ENCODE measurements at regions not wholly inside any gene's neighbourhood (a gene's known extent, or its start where the extent isn't known, plus 50 kb on each side); places are given as distances from the start of the nearest gene placed in this dataset.
A peak's percentile ranks its signal among the peaks of the same experiment; 100 is the strongest.

DNA sequence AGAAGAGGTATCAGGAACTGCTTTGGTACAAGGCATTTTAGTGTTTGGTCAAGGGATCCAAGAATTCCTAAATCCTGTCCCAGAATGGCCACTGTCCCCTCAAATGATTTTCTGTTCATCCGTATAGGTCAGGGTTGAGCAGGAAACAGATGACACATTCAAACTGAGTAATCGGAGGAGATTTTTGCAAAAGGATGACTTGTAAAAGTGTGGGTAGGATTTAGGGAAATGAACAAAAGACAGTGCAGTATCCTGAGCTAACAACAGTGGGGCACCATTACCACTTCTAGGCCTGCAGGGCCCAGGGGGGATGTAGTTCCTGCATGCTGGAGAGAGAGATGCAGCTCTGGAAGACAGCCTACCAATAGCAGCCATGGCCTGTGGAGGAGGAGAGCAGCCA is 290.1 kb downstream of the ZSWIM6 start:
- no peak for DNase-seq

DNA sequence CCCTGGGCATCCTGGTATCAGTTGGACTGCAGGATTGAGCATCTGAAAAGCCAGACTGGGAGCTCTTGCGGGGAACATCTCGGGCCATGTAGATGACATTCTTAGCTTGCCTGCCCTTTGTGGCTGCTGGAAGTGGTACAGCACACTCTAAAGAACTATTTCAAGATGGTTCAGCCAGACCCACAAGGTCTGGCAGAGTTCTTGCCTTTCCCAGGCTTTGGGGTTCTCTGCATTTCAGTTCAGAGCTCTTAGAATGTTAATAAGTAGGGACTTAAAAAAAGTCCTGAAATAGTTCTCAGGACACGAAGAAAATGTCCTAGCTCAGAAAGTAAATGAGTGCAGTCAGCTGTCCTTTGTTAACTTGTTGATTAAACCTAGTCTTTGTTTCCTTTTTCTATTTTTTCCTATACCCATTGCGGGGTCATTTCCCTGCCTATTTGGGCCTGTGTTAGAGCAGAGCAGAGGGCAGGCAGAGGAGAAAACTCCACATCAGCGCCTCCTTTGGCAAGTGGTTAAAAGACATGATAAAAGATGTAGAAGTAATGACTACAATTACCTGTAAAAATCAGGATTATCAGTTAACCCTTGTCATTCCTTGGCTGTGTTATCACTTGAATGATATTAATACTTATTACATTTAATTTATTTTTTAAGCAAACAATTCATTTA is 291.5 kb downstream of the ZSWIM6 start:
- peak; percentile 20 for DNase-seq

DNA sequence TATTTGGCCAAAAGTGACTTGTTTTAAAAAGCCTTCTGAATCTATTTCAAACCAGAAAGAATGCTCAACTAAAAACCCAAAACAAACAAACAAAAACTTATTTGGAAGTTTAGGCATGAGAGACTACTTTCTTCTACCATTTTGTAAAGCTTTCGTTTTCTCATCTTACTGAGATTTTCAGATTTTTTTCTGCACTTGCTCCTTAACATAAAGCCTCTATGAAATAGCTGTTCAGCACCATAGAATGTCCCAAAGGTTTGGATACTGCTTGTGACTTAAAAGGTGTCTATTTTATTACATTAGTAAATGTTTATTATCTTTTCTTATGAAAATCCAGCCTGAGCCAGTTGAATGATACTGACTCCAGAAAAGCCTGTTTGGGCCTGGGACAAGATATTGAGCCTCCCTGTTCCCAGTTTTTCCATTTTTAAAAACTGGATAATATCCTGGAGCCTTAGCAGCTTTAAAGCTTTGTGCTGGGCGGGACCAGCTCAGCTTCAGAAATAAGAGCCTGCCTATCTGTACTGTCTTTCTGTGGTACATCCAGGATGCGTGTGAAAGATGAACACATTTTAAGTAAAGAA is 292.6 kb downstream of the ZSWIM6 start:
- DNase-seq, result no peak

DNA sequence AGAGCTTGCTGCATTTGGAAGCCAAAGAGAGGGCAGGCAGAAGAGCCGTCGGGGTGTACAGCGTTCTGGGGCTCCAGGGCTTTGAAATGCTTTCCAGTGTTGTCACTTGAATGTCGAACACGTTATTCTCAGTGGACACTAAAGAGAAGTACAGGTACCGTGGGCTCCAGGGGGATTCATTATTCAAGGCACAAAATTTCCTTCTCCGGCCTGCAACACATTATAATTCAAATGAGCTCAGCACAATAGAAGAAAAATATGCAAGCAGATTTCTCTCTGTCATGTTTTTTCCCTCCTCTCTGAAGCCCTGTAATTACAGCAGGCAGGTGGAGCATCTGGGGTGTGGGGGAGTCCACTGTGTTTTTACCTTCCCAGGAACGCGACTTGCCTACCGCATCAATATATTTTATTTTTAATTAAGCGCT is 293.1 kb downstream of the ZSWIM6 start:
- peak; percentile 16 for DNase-seq

DNA sequence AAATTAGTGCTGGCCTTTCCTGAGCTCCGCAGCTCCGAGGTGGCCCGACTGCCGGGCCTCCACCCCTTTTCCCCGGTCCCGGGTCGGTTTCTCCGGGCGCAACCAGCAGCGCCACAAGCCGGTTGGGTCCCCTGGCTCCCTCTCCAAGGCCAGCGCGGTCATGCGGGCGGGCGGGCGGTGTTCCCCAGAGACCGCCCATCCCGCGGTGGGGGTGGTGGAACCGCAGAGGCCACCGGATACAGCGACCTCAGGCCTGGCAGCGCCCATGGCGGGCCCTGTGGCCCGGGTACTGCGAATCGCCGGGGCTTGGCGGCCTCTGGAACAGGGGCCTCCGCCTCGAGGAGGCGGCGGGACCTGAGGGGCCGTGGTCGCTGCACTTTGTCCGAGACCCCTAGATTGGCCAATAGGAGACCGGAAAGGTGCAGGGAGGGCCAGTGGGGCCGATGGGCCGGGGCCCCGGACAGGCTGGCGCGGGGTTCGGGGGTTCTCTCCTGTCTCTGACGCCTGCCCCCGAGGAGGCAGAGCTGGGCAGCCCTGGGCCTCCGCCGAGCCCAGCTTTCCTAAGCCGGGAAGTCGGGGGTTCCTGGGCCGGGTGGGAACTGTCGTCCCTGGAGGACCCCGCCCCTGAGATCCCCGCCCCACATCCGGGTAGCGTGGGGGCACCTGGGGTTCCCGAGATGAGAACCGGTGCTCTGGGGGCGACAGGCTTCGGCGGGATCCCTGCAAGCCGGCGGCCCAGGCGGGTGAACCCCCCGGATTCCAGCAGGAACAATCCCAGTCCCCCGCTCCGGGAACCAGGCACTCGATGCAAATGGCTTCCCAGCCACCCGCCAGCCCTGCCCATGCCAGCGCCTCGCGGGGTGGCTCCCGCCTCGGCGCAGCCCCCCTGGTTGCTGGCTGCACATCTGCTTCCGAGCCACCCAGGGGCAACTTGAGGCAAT is 293.9 kb downstream of the ZSWIM6 start:
- DNase-seq, result peak; percentile 67

DNA sequence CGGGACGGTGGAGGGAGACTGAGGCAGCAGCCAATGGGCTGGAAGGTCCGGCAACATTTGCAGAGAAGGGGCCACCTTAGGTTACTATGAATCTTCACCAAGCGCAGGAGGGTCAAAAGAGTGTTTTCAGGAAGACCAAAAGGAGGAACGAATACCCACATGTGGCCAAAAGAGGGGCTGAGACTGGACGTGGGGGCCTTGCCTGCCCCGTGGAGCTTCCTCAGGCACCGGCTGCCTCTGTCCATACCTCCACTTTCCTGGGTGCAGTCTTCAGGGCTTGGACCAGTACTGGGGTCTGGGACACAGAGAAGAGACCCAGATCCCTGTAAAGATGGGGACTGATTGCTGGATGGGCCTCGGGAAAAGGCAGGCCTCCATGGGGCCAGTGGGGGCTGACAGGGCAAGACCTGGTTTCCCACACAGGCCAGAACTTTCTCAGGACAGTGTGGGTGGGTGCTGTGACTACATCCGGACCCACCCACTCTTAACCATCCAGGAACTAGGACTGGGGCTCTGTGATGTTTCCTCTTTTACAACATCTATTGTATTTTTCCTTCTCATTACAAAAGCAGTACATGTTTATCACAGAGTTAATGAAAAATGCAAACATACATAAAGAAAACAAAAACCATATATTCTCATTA is 294.7 kb downstream of the ZSWIM6 start:
- DNase-seq, result no peak

DNA sequence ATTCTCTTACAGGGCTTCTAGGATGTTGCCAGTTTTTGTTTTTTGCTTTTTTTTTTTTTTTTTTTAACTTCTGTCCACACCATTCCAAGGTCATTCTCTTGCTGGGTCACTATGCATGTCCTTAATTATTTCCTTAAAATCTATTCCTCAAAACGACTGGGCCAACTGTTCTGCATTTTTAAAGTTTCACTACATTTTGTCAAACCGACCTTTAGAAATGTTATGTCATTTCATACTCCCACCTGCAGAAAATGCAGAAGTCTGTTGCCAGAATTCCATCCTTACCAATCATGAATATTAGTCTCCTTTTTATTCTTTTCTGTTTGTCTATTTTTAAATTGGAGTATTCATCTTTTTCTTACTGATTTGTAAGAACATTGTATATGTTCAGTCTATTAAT is 295.5 kb downstream of the ZSWIM6 start:
- no peak for DNase-seq

DNA sequence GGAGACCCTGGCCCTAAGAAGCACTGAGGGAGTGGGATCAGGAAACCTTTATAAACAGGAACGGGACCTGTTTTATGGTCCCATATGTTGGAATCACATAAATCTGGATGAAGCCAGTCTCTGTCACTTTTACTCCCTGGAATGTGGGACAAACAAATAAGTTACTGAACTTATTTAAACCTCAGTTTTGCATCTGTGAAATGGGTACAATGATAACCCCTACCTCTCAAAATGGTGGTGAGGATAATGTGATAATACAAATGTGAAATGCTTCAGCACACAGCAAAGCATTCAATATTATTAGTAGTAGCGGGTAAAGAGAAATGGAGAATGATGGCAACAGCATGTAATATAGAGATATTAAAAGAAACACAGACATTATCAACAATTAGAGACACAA is 298.9 kb downstream of the ZSWIM6 start:
- DNase-seq, result no peak

DNA sequence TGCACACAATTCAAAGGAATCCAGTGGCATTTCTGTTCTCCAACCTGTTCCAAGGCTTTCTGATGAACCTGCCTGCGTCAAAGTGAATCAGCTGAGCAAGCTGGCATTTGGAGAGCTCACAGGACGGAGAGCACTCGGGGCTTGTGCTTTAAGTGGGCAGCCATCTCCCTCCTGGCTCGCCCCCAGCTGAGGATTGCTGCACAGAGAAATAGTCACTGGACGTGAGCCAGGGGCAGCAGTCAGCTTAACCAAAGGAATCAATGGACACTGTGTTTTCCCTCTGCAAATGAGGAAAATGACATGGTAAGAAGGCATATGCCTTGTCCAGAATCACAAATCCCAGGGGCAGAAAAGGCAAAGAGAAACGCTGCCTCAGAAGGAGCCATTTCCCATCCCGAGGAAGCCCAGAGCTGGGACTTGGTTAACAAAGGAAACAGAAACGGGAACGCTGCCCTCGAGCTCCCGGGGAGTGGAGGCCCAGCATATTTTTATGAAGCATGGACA is 299.4 kb downstream of the ZSWIM6 start:
- DNase-seq, result peak; percentile 83

DNA sequence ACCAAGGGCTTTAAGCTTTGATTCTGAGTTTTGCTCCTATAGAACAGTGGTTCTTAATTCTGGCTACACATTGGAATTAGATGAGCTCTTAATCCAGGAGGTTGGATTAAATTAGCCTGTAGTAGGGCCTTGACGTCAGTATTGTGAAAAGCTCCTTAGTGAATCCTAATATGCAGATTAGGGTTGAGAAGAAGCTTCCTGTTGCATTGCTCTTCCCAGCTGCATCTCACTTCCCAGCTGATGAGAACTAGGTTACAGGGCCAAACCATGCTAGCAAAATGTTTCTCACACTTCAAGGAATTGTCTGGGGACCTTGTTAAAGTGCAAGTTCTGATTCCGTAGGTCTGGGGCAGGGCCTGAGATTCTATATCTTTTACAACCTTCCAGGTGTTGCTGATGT is 300.0 kb downstream of the ZSWIM6 start:
- DNase-seq, result no peak

DNA sequence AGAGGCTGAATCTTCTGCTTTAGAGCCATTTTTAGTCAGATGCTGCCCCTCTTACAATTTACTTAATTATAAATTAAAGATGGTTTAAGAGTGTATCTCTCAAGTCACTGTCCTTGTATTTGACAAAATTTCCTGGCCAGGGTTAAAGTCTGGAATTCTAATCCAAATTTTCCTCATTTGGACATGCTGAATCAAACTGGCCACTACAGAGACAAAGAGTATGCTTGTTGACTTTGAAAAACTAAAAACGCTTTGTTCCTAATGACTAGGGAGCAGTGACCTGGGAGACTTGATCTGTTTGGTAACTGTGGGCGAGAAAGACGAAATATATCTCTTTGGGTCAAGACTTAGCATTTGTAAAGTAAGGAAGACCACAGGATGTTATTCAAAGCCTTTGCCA is 303.2 kb downstream of the ZSWIM6 start:
- DNase-seq, result no peak

DNA sequence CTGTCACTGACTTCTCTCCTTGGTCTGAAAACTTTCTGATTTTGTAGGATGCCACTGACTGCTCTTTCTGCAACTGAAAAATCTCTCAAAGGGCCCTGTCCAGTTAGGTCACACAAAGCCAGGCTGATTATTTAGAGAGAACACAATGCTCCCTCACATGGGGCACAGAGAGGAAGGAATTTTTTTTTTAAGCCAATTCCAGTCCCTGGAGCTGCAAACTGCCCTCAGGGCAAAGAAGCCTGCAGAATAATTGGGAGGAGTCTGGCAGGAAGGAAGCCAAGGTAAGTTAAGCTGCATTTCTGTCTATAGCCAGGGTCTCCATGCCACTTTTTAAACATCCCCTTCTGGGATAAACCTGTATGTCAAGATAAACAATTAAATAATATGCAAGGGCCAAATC is 305.5 kb downstream of the ZSWIM6 start:
- no peak for DNase-seq

DNA sequence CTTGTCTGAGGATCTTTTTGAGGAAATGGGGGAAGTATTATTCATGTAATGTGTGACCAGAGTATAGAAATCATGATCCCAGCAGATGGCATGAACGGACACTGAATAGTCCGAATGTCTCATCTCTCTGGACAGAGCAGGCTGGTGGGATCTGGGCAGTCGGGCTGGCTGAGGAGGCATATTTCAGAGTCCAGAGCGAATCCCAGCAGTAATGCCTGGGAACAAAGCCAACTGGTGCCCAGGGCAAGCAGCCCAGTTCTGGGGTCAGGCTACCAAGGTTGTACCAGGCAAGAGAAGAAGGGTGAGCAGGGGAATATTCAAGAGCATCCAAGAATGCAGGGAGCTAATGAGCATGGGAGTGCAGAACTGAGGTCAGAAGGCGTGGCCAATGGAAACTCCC is 306.4 kb downstream of the ZSWIM6 start:
- no peak for DNase-seq

DNA sequence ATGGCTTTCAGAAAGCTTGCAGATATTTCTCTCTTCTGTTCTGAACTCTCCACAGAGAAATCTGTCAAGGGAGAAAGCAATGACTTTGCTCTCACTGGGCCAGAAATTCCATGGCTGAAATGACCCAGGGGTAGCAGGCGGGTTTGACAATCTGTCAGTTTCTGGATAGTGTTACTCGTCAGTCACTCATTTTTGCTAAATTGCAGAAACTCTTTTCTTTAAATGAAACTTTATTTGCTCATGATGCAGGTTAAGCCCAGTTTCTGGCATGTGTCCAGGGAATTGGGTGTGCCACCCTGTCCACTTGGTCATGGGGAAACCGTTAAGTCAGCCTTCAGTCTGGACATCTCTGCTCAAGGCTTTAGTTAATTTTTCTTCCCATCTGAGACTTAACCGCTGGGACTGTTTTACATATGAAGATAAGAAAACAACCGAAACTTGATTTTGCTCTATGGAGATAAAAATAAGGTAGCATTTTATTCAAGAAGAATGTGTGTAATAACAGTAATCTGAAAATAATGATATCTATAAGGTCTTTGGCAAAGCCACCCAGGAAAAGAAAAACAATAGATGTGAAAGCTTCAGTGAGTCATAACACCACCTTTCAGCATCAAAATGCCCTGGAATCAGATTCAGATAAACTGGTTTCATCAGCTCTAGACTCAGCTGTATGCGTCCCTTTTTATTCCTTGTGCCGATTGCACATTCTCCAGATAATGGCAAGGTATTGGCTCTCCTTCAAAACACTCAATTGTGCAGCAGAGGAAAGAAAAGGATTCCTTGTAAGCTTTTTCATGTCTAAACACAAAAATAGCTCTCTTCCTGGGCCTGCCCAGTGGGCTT is 308.3 kb downstream of the ZSWIM6 start:
- no peak for DNase-seq

DNA sequence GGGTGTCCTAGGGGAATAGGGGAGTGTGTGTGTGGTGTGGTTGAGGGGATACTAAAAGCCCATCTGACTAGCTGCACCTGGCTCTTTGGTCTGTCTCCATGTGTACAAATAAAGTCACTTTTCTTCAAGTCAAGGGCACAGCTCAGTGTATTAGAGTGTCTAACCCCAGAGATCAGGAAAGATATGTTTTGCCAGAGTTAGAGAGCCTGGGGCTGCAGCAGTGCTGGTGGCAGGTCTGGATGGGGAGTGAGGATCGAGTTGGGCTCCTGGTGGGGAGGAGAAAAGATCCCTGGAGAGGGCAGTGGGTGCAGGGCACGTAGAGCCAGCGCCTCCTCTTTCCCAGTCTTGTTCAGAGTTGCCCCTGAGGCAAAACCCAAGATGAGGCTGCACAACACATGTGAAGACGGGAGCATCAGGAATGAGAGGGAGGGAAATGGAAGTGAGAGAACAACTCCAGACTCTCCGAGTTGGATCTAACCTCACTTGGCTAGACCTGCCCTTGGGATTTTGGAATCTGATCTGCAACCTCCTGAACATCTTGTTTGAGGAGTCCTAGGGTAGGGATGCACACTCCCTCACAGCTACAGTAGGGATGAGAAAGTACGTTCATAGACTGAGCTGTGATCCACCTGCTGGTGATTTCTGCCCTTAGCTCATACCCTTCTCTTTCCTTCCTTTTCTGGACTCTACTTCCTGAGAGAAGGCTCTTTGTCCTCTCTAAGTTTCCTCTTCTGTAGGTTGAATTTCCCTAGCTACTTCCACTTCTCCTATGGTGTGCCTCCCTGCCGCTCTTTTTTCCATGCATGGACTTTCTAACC is 309.9 kb downstream of the ZSWIM6 start:
- no peak for DNase-seq

DNA sequence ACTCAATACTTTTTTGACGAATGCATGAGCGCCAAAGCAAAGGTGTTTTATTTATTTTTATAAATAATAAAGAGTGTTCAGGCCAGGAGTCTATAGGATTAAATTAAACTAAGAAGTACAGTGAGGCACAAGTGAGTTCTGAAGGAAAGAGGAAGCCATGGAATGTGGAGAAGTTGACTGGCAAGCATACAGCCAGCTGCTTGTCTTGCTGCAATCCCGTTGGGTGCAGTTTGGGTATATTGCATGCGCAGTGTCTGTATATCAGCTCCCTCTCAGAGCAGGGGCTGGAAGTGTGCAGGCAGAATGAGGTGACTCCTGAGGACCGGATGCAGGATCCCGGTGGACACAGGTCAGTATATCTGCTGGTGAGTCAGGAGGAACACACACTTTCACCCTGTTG is 315.6 kb downstream of the ZSWIM6 start:
- DNase-seq, result no peak

DNA sequence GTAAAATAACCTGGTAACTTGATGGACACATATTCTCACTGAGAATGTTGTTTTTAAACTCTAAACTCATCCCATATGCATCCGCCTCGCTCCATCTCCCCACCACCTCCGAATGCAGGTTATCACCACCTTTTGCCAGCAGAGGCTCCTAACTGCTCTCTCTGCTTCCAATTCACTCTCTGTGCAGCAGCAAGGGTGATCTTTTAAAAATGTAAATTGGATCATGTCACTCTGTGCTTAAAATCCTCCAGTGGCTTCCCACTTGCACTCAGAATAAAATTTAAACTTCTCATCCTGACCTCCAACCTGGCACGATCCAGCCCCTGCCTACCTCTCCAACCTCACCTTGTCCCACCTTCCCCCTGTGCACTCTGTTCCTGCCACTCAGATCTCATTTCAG is 317.2 kb downstream of the ZSWIM6 start:
- DNase-seq, result no peak

DNA sequence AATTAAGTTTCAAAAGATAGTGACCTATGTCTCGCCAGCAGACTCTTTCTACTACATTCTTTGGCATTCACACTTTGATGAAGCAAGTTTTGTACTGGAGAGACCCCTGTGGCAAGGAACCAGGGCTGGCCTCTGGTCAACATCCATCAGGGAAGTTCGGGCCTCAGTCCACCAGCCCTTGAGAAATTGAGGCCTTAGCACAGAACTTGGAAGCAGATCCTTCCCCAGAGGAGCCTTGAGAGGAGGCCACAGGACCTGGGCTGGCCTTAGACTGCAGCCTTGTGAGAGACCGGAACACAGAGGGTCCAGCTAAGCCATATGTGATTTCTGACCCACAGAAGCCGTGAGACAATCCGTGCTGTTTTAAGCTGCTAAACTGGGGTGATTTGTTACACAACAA is 317.9 kb downstream of the ZSWIM6 start:
- no peak for DNase-seq

DNA sequence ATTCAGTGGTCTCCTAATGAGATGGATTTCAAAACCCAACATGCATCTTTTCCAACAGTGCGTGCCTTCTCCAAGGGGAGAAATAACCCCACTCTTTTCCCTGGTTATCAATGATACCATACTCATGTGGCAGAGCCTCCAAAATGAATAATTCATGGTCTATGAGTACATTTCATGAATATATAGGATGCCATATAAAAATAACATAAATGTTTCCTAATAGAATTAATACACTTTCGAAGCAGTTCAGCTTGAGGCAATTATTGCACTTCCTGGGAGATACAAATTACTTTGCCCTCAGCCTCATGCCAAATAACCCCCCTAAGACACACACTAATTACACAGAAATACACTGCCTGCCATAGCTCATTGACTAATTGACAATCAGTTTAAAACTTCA is 318.6 kb downstream of the ZSWIM6 start:
- DNase-seq, result no peak

DNA sequence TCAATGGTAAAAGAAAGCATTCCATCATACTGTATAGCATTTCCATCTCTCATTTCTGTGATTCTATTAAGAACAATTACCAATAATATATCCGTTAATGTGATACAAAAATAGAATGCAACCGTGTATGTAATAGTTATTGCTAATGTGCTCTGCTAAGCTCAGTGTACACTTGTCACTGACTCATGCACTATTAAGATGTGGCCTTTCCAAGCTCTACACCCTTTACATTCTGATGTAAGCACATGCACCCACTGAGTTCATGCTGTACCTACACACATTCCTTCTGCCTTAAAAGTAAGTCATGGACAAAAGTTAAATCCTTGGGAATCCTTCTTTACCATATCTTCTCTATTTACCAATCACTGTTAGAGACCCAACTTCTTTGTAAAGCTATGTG is 319.1 kb downstream of the ZSWIM6 start:
- DNase-seq, result no peak

DNA sequence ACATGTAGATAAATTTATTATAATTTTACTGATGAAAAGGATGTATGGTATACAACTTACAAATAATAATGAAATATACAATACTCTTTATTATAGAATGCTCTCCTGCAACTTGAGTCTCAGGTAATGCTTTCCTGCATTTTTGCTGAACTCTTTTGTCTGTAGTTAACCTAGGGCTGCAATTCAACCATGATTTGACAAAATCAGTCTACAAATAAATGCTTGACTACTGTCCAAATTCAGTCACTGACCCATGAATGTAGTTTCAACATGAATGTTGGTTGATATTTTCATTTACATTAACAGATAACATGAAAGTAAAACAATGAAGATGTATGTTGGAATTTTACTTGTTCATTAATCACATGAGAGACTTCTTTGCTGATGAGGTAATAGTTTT is 320.9 kb downstream of the ZSWIM6 start:
- no peak for DNase-seq

Measured in tongue (tissue), 1 donor.